Stimulated activated CD4-positive, alpha-beta T cell treated with anti-CD3 and anti-CD28 coated beads, Interleukin-2, amount 100 ng/mL, for 24 hours (primary cell): ENCODE measurements at regions not wholly inside any gene's neighbourhood (a gene's known extent, or its start where the extent isn't known, plus 50 kb on each side); places are given as distances from the start of the nearest gene placed in this dataset.
"Not testable (repeated sequence)": the region's sequence is repeated elsewhere in the genome, so short reads cannot be mapped to it uniquely, and the experiment has no call there.

Source experiments
- DNase-seq, 2 donors: peaks; one replicate each; pipeline ENCODE4 v3.0.0-alpha.2; 2020

- DNase-seq = no peak
Observed at GRCh38 chr7:120054376-120055100, 218.4 kb upstream of the KCND2 start.

GRCh38 chr7:120055300-120055699 lies 217.7 kb upstream of the KCND2 start:
- no peak for DNase-seq

GRCh38 chr7:120056227-120056626 lies 216.7 kb upstream of the KCND2 start:
- DNase-seq = no peak

- DNase-seq = no peak
Observed at GRCh38 chr7:120059641-120060040, 213.3 kb upstream of the KCND2 start.

GRCh38 chr7:120060281-120060680 lies 212.7 kb upstream of the KCND2 start:
- DNase-seq = no peak

GRCh38 chr7:120060875-120061274 lies 212.1 kb upstream of the KCND2 start:
- no peak for DNase-seq

- DNase-seq = no peak
Observed at GRCh38 chr7:120064565-120064964, 208.4 kb upstream of the KCND2 start.

- DNase-seq = not testable (repeated sequence)
Observed at GRCh38 chr7:120066898-120067297, 206.1 kb upstream of the KCND2 start.

- no peak for DNase-seq
Observed at GRCh38 chr7:120070201-120070600, 202.8 kb upstream of the KCND2 start.

GRCh38 chr7:120077777-120078176 lies 195.2 kb upstream of the KCND2 start:
- DNase-seq = no peak

GRCh38 chr7:120079022-120079421 lies 194.0 kb upstream of the KCND2 start:
- no peak for DNase-seq

GRCh38 chr7:120079704-120080103 lies 193.3 kb upstream of the KCND2 start:
- DNase-seq = no peak

GRCh38 chr7:120086468-120086867 lies 186.5 kb upstream of the KCND2 start:
- DNase-seq = not testable (repeated sequence)

- no peak for DNase-seq
Observed at GRCh38 chr7:120089968-120090367, 183.0 kb upstream of the KCND2 start.

GRCh38 chr7:120091807-120092206 lies 181.2 kb upstream of the KCND2 start:
- DNase-seq = no peak

GRCh38 chr7:120097020-120097419 lies 176.0 kb upstream of the KCND2 start:
- no peak for DNase-seq

- no peak for DNase-seq
Observed at GRCh38 chr7:120097774-120098173, 175.2 kb upstream of the KCND2 start.

- DNase-seq = no peak
Observed at GRCh38 chr7:120108376-120108775, 164.6 kb upstream of the KCND2 start.

- no peak for DNase-seq
Observed at GRCh38 chr7:120110169-120110568, 162.8 kb upstream of the KCND2 start.

- no peak for DNase-seq
Observed at GRCh38 chr7:120114626-120115025, 158.3 kb upstream of the KCND2 start.

GRCh38 chr7:120123528-120123927 lies 149.4 kb upstream of the KCND2 start:
- no peak for DNase-seq

GRCh38 chr7:120131096-120131839 lies 141.7 kb upstream of the KCND2 start:
- DNase-seq = no peak

GRCh38 chr7:120138497-120138896 lies 134.5 kb upstream of the KCND2 start:
- no peak for DNase-seq

- DNase-seq = no peak
Observed at GRCh38 chr7:120156476-120156875, 116.5 kb upstream of the KCND2 start.

GRCh38 chr7:120160166-120160565 lies 112.8 kb upstream of the KCND2 start:
- DNase-seq = no peak
